Hepatic stellate cell (primary cell): ENCODE measurements at regions not wholly inside any gene's neighbourhood (a gene's known extent, or its start where the extent isn't known, plus 50 kb on each side); places are given as distances from the start of the nearest gene placed in this dataset.

Experiments used
- DNase-seq: peaks from one replicate; pipeline ENCODE4 v3.0.0; 2011; ENCODE audit warnings: low spot score

DNA sequence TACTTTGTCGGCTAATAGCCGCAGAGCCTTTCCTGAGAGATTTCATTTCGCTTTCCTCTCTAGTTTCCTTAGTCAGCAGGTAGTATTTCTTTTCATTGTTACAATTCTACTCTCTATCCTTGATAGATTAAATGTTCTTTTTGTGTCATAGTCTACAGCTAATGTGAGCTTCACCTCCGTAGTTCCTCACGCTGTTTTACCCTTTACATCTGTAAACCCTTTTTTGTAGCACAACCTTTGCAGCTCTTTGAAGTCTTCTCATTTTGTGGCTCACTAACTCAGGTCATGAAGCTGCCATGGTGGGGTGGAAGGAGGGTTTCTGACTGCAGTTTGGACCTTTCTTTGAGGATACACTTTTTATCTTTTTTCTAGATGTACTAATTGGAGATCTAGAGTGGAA lies 1008.8 kb upstream of the PABPC4L start:
- DNase-seq = no peak

DNA sequence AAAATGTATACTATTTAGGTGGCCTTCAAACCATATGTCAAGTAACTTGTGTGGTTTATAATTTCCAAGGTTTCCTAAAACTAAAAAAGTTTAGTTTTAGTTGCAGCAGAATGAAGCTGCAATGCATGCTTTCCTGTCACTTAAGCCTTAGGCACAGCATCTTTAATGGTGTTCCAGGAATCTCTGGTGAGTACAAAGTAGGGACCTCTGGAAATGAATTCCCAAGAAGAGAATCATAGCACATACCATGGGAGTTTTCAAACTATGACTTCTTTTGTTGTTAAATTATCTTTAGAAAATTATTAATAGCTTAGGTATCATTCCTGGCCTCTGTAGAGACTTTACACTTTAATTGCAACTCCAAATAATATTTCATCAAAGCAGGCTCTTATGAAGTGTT lies 1005.9 kb upstream of the PABPC4L start:
- DNase-seq = no peak

DNA sequence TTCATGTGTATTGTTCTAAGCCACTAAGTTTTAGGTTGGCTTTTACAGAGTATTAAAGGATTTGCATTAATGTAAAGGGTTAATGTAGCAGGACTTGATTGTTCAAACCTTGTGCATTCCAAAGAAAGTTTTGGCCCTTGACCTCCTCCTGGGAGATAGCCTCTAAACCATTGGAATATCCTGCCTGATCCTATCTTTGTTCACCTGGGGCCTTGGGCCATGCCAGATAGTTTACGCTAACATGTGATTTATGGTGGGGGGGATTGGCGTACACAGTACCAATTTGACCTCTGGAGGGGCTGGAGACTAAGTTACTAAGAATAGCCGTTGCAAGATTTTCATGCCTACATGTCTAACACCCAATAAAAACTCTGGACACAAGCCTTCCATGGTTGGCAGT lies 1002.7 kb upstream of the PABPC4L start:
- DNase-seq = no peak

DNA sequence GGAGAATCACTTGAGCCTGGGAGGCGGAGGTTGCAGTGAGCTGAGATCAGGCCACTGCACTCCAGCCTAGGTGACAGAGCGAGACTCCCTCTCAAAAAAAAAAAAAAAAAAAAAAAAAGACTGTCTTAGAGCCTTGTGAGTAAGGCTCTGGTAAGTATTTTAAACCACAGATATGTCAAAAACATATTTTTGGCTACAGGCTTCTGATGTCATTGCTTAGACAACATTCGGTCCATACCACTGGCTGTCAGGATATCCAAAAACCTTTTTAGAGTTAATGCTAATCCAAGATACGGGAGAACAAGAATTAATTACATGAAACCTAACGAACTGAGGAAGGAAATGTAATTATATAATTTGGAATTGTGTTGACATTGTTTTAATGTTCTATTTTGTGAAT lies 999.5 kb upstream of the PABPC4L start:
- peak; percentile 31 for DNase-seq

DNA sequence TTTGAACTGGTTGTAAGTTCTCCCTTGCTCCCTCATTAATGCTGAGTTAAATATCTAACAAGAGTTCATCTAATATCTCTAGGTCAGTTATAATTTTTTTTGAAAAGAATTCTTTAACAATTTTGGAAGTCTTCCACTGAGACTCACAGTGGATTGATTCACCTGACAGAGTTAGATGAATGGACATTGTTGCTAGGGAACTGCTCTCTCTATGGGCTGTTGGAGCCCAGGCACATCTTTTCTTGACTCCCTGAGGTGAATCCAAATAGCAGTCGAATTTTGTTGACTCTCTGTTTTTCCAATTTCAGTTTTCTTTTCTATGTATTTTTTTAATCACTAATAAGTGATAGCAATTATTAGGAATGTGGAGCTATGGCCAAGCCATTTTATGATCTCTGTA lies 996.1 kb upstream of the PABPC4L start:
- no peak for DNase-seq

DNA sequence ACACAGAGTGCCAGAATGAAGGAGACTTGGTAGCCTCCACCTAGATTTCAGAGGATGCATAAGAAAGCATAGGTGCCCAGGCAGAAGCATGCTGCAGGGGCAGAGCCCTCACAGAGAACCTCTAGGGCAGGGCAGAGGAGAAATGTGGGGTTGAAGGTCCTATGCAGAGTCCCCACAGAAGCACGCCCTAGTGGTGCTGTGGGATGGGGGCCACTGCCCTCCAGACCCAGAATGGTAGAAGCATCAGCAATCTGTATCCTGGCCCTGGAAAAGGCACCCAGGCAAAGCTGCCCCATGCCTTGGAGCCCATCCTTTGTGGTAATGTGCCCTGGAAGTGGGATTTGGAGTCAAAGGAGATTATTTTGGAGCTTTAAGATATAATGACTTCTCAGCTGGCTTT lies 992.9 kb upstream of the PABPC4L start:
- no peak for DNase-seq

DNA sequence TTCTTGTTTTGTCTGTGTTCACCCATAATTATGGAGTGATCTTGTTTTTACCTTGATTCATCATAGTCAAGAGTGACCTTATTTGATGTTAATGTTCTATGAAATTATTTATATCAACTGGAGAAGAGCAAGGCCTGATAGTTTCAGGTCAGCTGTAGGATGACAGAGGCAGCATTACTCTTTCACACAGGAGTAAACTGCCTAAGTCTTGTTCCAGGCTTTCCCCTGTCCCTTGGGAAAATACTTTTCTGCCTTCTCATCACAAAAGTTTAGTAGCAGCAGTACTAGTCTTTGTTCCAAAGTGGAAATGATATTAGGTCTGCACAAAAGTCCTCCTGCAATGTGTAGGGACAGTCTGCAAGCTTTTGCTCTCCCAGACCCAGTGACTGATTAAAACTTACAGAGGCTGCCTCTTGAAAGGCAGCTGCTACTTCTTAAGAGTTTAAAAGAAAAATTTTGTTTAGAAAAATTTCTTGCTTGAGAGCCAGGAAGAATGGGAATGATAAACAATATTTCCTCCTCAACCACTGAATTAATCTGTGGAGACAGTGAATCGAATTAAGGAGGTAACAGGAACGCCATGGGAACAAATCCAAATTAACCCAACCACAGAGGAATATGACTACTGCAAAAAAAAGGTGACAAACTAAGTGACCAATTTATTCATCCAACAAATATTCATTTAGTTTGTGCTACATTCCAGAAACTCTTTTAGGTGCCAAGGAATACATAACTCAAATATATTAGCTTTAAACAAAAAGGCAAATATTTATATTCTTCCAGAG lies 991.4 kb upstream of the PABPC4L start:
- DNase-seq = peak; percentile 7

DNA sequence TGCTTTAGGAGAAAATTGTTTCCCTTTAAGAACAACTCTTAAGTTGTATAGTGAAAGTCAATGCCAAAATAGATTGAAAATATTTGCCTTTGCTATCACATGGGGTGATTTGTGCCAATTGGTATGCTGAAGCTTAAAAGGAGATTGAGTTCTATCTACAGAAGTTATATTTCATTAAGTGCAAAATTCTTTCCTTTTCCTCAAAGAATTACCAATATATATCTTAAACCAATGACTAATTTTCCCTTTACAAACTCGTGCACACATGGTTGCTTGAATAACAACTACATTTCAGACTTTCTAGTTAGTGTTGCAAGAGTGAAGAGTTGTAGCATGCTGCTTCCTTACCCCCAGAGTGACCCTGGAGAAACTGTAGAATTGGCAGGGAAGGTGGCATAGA lies 990.0 kb upstream of the PABPC4L start:
- DNase-seq = no peak

DNA sequence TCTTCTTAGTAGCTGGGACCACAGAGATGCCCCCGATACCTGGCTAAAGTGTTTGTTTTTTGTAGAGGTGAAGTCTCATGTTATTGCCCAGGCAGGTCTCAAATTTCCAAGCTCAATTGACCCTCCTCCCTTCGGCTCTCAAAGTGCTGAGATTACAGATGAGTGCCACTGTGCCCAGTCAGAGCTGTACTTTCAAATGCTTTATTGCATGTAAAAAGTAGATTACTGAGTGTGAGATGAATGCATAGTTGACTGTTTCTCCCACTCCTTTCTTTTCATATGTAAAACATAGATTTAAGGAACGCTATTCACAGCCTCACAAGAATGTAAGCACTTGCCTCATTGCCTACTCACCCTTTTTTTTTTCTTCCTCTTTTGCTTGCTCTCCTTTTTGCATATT lies 984.4 kb upstream of the PABPC4L start:
- no peak for DNase-seq

DNA sequence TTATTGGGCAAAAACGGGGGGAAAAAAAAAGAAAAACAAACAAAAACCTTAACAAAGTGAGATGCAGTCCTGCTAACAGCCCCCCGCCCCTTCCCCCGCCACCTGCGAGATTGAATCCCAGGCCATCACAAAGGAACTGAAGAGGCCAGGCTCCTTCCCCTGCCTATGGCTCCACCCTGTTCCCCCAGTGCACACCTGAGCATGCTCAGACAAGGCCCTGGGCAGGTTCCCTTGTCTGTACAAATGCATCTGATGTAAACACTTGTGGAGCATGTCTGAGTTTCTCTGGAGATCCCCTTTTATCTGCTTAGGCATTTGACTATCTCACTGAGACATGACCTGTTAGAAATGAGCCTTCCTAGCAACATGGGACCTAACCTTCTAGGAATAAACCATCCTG lies 983.7 kb upstream of the PABPC4L start:
- DNase-seq = no peak

DNA sequence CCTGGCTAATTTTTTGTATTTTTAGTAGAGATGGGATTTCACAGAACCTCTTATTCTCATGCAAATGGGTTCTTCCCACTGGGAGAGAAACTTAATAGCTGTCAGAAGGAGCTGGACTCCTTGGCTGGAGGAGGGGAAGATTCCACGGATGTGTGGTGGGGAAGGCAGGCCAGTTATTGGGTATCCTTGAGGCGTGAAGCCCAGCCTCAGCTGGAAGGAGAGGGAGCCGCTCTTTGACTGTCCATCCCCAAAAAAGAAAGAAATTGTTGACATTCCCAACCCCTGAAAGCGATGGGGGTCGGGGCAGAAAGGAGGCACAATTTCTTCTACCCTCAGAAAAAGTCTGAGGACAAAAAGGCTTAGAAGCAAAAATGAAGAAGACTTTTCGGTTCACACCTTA lies 983.1 kb upstream of the PABPC4L start:
- DNase-seq = no peak

DNA sequence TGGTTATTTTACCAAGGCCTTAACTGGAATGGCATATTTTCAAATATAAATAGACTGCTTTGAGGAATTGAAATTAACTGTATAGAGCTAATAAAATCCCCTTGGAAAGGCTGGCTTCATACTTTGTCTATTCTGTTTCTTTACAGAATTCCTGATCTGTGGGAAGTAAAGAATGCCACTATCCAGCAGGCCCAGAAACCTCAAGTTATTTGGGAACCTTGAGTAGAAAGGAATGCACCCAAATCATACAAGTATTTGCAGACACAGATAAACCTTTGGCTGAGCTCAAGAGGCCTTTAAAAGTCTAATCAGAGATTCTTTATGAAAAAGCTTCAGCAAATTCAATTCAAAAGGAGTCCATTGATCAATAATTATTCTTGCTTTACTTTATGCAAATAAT lies 975.7 kb upstream of the PABPC4L start:
- DNase-seq = peak; percentile 21

DNA sequence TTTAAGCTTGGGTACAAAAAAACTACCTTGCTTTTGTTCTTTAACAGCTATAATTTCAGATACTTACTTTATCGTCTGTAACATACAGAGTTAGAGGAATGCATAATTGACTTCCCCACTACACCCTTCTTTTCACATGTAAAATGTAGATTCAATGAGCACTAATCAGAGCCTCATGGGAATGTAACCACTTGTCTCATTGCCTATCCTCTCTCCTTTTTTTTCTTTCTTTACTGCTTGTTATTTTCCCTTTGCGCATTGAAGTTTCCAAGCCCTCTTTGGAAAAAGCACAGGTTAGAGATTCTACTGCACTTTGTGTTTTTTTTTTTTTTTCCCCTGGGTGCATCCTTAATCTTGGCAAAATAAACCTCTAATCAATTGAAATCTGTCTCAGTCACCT lies 965.1 kb upstream of the PABPC4L start:
- DNase-seq = no peak

DNA sequence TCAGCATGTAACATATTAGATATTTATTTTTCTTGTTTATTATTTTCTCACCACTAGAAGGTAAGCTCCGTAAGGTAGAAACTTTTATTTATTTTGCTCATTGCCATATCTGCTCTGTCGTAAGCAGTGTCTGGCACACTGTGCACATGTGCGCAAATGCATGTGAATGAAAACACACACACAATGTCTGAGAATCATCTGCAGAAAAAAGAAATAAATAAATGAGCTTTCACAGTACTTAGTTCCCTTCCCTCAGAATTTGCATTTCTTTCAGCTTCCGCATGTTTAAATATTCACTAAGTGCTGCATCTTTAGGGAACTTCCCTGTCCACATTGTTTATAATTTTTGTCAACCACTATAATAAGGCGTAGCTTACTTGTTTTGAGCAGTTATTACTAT lies 963.0 kb upstream of the PABPC4L start:
- no peak for DNase-seq

DNA sequence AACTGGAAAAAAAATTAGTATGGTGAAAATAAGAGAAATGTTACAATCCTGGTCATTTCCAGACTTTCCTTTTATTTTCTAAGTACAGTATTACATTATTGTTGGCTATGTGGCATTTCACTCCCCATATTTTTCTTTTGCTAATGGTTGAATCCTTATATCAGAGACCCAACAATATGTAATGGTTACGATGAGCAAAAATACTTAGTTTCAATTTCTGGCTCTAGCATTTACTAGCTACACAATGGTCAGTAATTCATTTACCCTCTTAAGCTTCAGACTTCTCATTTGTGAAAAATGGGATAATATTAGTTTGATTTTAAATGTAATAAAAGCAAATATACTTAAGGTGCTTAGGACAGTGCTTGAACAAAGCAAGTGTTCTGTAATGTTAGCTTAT lies 942.9 kb upstream of the PABPC4L start:
- DNase-seq = no peak

DNA sequence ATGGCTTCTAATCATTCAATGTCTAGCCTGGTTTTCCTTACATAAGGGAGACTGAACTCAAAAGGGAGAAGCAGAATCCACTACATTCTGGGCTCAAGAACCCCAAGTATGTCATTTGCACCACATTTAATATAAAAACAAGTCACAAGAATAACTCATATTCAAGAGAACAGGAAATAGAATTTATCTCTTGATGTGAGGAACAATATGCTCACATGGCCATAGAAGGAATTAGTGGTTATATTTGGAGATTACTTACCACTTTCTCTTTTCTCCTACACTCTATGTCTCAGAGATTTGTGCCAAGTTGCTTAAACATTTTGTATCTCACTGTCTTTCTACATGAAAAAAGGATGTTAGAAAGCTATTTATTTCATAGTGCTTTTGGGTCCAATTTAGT lies 922.6 kb upstream of the PABPC4L start:
- DNase-seq = no peak

DNA sequence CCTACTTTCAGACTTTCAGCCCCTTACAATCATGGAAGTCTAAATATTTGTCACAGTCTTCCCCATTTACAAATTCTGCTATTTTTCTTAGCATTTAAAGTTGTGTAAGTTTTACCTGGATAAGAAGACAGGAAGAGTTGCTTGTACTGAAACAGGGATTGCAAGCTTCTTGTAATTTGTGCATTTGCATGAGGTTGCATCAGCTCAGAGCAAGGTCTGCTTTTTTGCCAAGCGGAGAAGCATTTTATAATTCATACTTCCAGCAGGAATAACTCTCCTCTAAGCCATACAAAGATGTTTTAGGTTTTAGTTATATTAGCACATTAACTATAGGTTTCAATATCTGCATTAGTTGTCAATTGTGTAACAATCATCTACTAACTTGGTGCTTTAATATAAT lies 922.0 kb upstream of the PABPC4L start:
- DNase-seq = no peak

DNA sequence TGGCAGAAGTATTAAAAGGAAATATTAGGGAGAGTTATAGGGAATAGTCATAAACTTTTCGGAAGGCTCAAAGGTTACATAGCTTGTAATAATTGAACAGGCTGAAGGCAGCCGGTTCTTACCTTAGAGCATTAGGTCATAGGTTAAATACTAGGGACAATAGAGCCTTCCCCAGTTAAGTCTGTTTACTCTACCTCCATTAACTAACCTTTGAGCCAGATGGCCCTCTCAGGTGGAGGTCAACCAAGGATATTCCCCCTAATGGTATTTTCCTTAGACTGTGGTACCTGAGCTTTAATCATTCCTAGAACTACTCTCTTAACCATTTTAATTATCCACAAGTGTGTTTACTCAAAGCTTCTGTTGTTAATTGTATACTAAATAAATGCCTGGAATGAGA lies 920.9 kb upstream of the PABPC4L start:
- no peak for DNase-seq

DNA sequence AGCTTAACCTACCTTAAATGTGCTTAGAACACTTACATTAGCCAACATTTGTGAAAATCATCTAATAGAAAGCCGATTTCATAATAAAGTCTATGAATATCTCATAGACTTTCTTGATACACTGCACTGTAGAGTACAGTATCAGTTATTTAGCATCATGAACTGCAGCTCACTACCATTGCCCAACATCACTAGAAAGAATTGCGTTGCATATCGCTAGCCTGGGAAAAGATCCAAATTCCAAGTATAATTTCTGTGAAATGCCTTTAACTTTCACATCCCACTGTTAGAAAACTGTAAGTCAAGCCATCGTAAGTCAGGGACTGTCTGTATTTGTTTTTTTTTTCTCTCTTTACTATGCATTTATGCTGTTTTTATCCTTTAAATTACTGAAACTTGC lies 918.6 kb upstream of the PABPC4L start:
- DNase-seq = peak; percentile 9

DNA sequence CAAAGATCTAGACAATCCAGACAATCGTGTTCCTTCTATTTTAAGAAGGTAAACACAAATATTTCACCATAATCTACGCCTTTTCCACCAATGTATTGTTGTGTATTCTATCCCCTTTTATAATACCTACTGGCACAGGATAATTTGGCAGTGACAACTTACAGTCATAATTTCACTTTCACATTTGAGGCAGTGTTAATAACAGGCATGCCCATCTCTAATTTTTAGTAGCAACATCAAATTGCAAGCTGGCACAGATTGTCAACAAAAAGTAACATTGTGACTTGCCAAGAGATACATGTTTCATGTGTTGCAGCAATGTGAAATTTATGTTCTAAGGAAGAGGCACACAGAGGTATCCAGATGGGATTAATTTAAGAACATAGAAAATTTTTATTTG lies 912.5 kb upstream of the PABPC4L start:
- no peak for DNase-seq

DNA sequence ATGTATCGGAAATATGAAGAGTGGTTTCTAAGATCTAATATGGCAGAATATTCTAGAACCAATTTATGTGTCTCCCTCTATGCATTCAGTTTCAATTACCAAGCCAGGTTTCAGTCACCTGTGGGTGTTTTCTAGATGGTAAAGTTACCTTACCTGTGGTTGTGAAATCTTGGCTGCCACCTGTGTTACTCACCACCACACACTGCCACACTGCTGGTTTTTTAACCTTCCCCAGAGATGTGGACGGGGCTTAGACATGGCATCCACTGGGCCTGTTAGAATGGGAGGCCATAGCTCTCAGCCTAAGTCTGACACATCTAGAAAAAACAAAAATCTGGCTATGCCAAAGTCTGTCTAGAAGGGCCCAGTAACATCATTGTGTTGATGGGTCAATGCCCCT lies 896.5 kb upstream of the PABPC4L start:
- DNase-seq = no peak

DNA sequence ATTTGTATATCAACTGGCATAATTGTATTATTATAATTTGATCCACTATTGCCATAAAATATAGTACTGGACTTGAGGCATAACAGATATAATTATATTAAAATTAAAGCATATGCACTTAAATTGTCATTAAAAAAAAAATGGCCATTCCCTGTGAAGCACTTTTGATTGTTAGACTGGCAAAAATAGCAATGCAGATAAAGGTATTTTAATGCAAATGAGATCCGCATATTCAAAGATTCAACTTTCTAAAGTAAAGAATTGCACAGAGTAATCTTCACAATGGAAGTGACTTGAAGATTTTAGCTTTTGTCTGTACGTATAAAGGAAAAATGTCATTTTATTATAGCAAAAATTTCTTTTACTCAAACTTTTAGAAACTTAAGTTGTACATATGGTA lies 871.8 kb upstream of the PABPC4L start:
- DNase-seq = no peak

DNA sequence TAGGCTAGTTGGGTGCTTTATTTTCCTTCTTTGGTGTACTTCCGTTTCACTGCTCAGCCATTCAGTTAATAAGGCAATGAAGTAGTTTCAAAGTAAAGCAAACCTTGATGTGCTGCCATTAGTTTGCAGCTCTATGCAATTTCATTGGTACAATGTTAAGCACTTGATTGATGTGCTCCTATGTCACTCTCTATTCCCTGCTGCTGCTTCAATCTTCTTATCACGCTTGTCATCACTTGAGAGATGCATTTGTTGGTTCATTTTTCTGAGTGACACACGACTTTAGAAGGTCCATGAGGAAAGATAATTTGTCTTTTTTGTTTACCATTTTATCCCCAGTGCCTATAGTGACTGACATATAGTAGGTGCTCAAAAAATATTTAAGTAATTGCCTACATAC lies 871.0 kb upstream of the PABPC4L start:
- DNase-seq = no peak

DNA sequence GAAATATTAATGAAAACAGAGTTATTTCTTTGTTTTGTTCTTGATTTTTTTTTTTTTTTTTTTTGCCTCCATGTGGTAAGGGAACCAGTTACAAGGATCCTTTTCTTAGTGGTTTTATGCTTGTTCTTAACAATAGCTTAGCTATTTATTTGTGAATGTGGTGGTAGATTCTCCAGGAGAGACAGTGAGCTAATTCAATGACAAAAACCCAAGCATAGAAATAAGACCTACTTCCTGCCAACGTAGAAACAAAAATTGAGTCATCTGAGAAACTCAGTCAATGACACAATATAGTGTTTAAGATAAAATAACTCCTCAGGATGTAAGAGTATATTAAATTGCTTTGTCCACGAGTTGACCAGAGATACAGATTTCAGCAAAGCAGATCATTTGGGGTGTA lies 863.8 kb upstream of the PABPC4L start:
- DNase-seq = no peak
